Activated CD8-positive, alpha-beta T cell treated with anti-CD3 and anti-CD28 coated beads for 36 hours (primary cell): ENCODE measurements at regions not wholly inside any gene's neighbourhood (a gene's known extent, or its start where the extent isn't known, plus 50 kb on each side); places are given as distances from the start of the nearest gene placed in this dataset.

Source experiments
- ATAC-seq: fragments of 200-7000 bp; cut with Tn5 transposase; one replicate; pipeline ENCODE4 v1.10.0; 2021; ENCODE audit warnings: mild to moderate bottlenecking, moderate library complexity
- CTCF ChIA-PET: fragments of 350-600 bp; sonication (Branson Sonifier 250); formaldehyde crosslinking; loops from one replicate; lab custom pipeline; 2021; ENCODE audit warnings: antibody characterized with exemption; lab: Charles Lee
- POLR2A ChIA-PET: fragments of 350-600 bp; sonication (Branson Sonifier 250); formaldehyde crosslinking; loops from one replicate; lab custom pipeline; 2021; ENCODE audit warnings: antibody characterized with exemption; lab: Charles Lee
- DNase-seq: peaks from one replicate; pipeline ENCODE4 v3.0.0-alpha.2; 2020
- H3K27ac Mint-ChIP-seq: one replicate; pipeline ENCODE4 v1.8.0; 2021; ENCODE audit warnings: mild to moderate bottlenecking, mixed read lengths
- H3K27me3 Mint-ChIP-seq: one replicate; pipeline ENCODE4 v1.8.0; 2021; ENCODE audit warnings: mixed read lengths
- H3K36me3 Mint-ChIP-seq: one replicate; pipeline ENCODE4 v1.8.0; 2021; ENCODE audit warnings: low read depth, mixed read lengths
- H3K4me1 Mint-ChIP-seq: one replicate; pipeline ENCODE4 v1.8.0; 2021; ENCODE audit warnings: low read depth, mixed read lengths
- H3K4me3 Mint-ChIP-seq: one replicate; pipeline ENCODE4 v1.8.0; 2021; ENCODE audit warnings: mild to moderate bottlenecking, moderate library complexity, mixed read lengths
- H3K9me3 Mint-ChIP-seq: one replicate; pipeline ENCODE4 v1.8.0; 2021; ENCODE audit warnings: mixed read lengths
- intact Hi-C: fragments of 100-400 bp; cut with micrococcal nuclease; formaldehyde crosslinking; loops from one replicate; pipeline ENCODE4 v1.10.0; 2022
- TF ChIP-seq, protein P1 (sequence below): fragments of 200-600 bp; IDR thresholded peaks from one replicate; pipeline ENCODE4 v1.8.0; 2022; ENCODE audit warnings: antibody characterized with exemption, mild to moderate bottlenecking

DNA sequence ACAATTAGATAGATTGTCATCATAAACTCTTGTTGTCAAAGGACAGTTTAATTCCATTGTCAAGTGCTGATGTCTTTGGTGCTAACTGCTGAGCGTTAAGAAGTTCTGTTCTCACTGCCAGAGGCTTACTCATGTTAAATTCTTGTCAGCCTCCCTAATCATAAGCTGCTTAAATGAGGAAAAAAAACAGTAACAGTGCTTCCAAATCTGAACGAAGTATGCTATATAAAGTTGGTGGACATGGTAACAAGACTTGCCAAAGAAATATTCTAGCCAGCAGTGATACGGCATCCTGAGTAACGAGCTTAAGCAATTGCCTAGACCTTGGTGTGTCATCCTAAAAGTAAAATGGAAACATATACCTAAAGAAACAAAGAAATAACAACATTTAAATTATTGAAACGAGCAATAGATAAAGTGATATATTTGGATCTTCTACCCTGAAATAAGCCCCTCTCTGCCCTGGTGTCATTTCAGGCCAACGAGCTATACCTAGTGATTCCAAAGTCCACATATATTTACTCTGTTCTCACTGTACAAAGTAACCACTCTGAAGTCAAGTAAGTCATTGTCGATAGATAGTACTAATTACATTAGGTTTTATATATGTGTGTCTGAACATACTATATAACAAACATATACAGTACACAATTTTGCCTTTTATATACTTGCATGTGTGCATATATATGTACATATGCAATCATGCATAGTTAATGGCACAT is 339.7 kb upstream of the HS3ST1 start:
- TF ChIP-seq, protein P1, sequence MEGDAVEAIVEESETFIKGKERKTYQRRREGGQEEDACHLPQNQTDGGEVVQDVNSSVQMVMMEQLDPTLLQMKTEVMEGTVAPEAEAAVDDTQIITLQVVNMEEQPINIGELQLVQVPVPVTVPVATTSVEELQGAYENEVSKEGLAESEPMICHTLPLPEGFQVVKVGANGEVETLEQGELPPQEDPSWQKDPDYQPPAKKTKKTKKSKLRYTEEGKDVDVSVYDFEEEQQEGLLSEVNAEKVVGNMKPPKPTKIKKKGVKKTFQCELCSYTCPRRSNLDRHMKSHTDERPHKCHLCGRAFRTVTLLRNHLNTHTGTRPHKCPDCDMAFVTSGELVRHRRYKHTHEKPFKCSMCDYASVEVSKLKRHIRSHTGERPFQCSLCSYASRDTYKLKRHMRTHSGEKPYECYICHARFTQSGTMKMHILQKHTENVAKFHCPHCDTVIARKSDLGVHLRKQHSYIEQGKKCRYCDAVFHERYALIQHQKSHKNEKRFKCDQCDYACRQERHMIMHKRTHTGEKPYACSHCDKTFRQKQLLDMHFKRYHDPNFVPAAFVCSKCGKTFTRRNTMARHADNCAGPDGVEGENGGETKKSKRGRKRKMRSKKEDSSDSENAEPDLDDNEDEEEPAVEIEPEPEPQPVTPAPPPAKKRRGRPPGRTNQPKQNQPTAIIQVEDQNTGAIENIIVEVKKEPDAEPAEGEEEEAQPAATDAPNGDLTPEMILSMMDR, result no peak
- ChIA-PET POLR2A (no interaction called here), CTCF (interaction anchor here (0.7 to 1.9 kb wide), 2 partner anchors 863 to 865 kb away, joined by 3 to 7 read pairs; no protein-coding TSS in a partner anchor)
- no peaks in the 10 kb centered on the region for H3K36me3 Mint-ChIP-seq
- ATAC-seq, result no peak
- H3K4me3 Mint-ChIP-seq, result no peak overlapping the region
- H3K9me3 Mint-ChIP-seq, result no peaks in the 10 kb centered on the region
- DNase-seq, result no peak
- no peaks in the 10 kb centered on the region for H3K4me1 Mint-ChIP-seq
- H3K27me3 Mint-ChIP-seq, result peaks cover 2% of the 10 kb centered on the region
- intact Hi-C loops, result loop anchor here (5.0 kb wide), 1 partner anchor 864 kb away; no protein-coding TSS in a partner anchor
- no peak overlapping the region for H3K27ac Mint-ChIP-seq

DNA sequence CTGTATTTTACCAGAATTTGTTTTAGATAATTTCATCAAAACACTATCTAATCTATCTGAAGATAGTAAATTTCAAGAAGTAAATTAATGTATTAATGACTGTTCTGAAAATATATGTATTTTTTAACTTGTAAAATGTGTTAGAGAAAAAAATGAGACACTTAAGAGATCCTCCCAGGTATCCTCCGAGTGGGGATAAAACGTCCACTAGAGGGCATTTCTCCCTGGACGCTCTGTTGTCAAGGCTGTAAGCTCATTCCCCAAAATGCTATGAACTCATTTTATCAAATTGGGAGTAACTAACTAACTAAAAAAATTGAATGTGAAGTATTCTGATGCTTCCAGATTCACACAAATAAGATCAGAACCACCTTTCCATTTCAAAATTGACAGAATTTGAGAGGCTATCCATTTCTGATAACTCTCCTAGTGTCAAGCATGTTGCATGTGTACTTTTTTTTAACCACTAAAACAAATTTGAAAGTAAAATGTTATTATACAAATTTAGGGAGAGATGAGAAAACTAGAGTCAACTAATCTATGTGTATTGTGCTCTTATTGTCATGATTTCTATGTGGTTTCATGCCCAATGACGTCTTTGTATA is 337.3 kb upstream of the HS3ST1 start:
- intact Hi-C loops, result loop anchor here (5.0 kb wide), 1 partner anchor 866 kb away; no protein-coding TSS in a partner anchor
- TF ChIP-seq, protein P1, result peak; percentile 67
- Mint-ChIP-seq H3K9me3 (no peaks in the 10 kb centered on the region), H3K4me3 (no peak overlapping the region), H3K4me1 (no peaks in the 10 kb centered on the region), H3K27ac (no peak overlapping the region), H3K27me3 (peaks cover 2% of the 10 kb centered on the region), H3K36me3 (no peaks in the 10 kb centered on the region)
- POLR2A ChIA-PET, result no interaction called here
- DNase-seq, result peak; percentile 24
- no peak for ATAC-seq
- CTCF ChIA-PET, result interaction anchor here (0.6 to 2.6 kb wide), 8 partner anchors 11 to 868 kb away, joined by 3 to 12 read pairs (median 4); no protein-coding TSS in a partner anchor

DNA sequence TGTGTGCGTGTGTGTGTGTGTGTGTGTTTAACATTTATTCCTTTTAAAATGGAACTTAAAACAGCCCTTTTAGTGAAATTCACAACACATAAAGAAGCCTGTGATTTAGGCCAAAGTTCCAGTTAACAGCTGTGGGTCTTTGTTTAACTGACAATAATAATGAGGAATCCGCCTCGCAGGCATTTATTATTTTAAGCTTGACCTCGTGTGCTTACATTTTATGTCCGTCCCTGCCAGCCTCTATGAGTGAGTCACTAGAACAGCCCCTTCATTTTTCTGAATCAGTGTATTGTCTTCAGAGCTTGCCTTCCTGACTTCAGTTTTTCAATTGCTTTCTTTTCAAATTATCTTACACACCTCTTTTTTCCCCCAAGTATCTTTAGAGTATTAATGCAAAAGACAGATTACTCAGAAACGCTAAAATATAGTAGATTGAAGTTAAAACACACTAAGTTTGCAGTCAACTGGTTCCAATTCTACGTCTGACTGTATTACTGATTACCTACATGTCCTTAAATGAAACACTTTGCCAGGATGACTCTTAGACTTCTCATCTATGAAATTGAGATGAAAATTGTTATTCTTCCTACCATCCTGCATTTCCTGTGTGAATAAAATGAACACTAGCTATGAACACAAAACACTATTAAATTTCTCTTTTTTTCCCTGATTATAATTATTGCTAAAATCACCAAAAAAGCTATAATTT is 319.6 kb upstream of the HS3ST1 start:
- POLR2A ChIA-PET, result no interaction called here
- CTCF ChIA-PET, result interaction anchor here (0.7 kb wide), 1 partner anchor 18 kb away, joined by 3 read pairs; no protein-coding TSS in a partner anchor
- Mint-ChIP-seq H3K36me3 (no peaks in the 10 kb centered on the region), H3K4me3 (no peak overlapping the region), H3K4me1 (no peaks in the 10 kb centered on the region), H3K27me3 (peaks cover 12% of the 10 kb centered on the region), H3K9me3 (no peaks in the 10 kb centered on the region), H3K27ac (no peak overlapping the region)
- intact Hi-C loops, result no loop called here
- ATAC-seq (no peak), DNase-seq (no peak)
- TF ChIP-seq, protein P1, result no peak

DNA sequence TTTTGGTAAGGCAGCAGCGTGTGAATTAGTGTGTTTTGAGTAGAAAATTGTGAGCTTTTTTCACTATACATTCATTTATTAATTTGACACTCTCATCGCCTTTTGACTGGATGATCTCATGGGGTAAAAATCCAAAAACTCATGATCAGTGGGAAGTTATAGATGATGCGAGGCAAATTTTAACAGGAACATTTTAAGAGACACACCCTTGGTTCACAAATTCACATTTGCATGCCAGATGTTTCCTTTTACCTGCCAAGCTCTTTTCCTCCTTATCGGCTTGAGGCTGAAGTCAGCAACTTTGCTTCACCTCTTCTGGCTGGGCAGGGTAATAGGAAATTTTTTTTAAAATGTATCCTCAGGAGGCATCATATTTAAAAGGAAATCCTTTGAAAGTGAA is 318.0 kb upstream of the HS3ST1 start:
- ATAC-seq (no peak), DNase-seq (no peak)
- H3K9me3 Mint-ChIP-seq, result no peaks in the 10 kb centered on the region
- CTCF ChIA-PET, result no interaction called here
- no peaks in the 10 kb centered on the region for H3K36me3 Mint-ChIP-seq
- H3K4me3 Mint-ChIP-seq, result no peak overlapping the region
- POLR2A ChIA-PET, result no interaction called here
- intact Hi-C loops, result no loop called here
- no peaks in the 10 kb centered on the region for H3K4me1 Mint-ChIP-seq
- H3K27ac Mint-ChIP-seq, result no peak overlapping the region
- peaks cover 10% of the 10 kb centered on the region for H3K27me3 Mint-ChIP-seq
- TF ChIP-seq, protein P1, result no peak
